ENCODE measurements at regions not wholly inside any gene's neighbourhood (a gene's known extent, or its start where the extent isn't known, plus 50 kb on each side); places are given as distances from the start of the nearest gene placed in this dataset.
A peak's percentile ranks its signal among the peaks of the same experiment; 100 is the strongest.
"Not testable (repeated sequence)": the region's sequence is repeated elsewhere in the genome, so short reads cannot be mapped to it uniquely, and the experiment has no call there.

DNA sequence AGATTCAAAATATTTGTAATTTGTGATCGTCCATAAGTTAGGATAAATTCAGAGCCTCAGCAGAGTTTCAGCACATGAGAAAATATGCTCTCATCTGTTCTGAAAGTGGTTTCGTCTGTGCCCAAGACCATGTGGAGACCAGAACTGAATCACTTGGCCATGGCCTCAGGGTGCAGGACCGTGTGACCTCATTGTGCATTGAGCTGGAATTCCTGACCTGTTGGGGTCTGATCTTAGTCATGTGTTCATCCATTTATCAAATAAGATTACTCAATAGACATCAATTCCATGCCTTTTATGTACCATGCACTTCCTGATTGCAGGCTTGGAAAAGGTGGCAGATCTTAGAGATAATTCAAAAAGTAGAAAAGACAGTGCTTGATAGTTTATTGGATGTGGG lies 680.5 kb downstream of the QKI start:
- FAIRE-seq = no peak
- DNase-seq (ENCODE audit: low spot score) = no peak

DNA sequence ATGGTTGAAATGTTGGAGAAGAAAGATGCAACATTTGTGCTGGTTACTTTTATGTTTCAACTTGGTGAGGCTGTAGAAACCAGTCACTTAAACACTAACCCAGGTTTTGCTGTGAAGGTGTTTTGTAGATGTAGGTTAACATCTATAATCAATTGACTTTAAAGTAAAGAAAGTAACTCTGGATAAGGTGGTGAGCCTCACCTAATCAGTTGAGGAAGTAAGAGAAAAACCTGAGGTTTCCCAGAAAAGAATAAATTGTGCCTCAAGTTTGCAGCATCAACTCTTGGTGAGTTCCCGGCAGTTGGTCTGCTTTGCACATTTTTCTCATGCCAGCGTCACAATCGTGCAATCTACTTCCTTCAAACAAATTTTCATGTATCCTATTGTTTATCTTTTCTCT lies 673.4 kb downstream of the QKI start:
- DNase-seq (ENCODE audit: low spot score) = no peak
- FAIRE-seq = no peak

DNA sequence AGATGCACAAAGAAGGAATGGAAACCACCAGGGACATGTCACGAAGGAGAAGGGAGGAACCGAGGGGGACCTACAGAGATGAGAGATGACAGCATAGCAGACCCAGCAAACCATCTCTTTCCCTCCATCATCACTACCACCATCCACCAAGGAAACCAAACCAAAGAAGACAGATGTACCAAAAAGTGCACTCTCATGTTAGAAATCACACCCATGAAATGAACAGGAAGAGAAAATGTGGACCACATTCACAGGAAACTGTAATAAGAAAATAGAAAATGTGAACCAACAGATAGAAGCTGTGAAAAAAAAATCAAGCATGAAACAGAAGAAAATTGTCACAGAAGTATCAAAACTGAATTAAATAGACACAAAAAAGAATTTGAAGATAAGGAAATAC lies 672.7 kb downstream of the QKI start:
- FAIRE-seq = no peak
- no peak for DNase-seq (ENCODE audit: low spot score)

DNA sequence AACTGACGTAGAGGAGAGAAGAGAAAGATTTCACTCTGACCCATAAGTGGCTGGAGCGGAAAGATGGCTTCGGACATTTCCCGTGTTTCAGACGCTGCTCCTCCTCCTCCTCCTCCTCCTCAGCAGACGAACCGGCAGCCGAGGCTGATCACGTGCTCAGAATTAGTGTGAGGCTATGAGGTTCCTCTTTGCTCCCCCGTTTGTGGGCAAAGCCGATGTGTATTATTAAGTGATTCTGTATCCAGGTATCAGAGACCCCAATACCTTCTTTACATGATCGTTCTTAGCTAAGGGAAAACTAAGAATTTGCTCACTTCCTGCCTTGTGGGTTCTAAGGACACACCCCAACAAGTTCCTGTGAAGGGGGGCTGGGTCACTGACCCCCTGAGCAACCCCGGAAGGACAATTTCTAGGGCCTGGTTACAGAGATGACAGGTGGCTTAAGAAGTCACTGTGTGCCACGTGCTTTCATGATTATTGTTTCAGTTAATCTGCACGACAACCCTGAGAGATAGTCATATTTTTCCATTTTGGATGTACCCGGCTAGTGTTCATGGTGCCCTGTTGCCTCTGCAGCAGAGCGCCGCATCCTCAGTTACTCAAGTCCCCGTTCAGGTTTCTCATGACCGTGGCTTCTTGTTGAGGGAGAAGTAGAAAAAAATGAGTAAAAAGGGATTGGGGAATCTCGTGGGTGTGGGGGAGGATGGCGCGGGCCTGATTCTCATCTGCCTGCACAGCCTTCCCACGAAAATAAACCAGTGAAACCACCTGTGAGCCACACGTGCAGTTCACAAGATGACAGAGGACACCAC lies 671.8 kb downstream of the QKI start:
- DNase-seq (ENCODE audit: low spot score) (no peak), FAIRE-seq (no peak)

DNA sequence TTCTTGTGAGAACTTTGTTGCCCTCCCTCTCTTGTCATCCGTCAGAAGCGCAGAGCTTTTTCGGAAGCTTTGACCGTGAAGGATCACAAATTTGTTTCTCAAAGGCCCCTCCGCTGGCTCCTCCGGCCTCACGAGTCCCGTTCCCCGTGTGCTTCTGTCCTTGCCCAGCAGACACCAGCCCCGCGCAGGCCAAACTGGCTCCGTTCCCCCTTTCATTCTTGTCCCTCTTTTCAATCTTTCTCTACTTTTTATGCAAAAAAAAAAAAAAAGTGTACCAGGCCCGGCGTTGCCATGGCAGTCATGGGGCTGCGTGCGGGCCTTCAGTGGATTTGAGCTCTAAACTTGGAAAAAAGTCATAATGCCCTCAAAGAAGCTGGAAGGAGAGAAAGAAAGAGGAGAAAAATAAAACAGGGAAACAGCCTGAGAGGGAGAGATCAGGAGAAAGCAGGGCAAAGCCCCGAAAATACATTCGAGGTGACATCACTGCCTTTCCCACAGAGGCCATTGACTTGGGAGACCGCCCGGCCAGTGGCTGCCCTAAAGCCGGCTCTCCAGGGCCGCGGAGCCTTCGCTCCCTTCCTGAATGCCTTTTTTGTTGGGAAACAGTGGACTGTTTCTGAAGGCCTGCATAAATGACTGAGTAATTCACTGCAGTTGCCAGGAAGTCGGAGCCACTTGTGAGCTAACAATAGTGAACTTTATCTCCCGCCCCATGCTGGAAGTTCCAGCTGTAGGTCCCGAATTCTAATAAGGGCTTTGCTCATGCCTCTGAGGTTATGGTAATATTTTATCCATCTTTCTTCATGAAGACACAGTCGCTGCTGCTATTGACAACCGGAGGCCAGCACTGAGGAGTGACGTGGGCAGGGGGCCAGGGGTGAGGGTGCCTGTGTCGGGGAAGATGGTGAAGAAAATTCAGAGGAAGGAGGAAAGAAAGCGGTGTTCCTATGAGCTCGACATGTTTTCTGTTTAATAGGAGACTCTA lies 670.9 kb downstream of the QKI start:
- no peak for FAIRE-seq
- DNase-seq (ENCODE audit: low spot score) = peak; percentile 48

DNA sequence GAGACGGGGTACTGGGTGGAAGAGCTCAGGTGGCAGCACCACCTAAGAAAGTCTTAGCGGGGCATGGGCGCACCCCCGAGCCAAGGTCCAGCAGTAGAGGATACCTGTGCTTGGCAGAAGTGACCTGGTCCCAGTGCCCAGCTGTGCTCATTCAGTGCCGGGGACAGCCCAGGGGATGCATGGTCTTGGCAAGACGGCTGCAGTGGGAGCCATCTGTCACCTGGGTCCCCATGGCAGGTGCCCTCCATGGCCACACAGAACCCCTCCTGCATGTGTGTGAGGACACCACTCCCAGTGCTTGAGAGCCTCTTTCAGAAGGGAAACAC lies 664.7 kb downstream of the QKI start:
- no peak for DNase-seq (ENCODE audit: low spot score)
- no peak for FAIRE-seq

DNA sequence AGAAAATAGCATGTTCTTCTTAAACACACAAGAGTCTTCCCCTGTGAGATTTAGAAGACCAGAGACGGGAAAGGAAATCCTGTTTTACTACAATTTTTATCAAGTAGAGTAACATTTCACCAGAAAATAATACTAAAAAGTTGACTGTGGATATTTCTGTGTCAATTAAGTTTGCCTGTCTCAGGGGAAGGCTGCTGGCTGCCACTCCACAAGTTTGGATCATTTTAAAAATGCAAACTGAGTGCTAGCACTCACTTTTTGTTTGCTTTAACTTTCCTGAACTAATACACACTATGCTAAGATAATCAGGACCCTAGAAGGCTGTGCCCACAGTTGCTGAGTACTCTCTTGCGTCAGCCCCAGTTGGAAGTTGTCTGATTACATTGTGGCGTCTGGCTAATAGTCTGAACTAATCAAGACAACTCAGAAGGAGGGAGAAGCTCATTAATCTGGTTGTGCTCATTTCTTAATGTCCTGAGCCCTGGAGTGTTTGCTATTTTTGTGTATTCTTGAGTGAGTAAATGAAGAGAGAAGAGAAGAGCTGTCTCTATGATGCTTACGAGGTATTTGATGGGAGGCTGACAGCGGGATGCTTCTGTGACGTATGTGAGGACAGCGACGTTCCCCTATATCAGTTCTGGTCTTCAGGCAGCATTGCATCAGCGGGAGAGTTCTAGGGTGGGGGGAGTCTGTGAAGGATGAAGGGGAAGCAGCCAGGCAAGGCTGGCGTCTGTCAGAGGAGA lies 664.2 kb downstream of the QKI start:
- DNase-seq (ENCODE audit: low spot score) = no peak
- FAIRE-seq = no peak

DNA sequence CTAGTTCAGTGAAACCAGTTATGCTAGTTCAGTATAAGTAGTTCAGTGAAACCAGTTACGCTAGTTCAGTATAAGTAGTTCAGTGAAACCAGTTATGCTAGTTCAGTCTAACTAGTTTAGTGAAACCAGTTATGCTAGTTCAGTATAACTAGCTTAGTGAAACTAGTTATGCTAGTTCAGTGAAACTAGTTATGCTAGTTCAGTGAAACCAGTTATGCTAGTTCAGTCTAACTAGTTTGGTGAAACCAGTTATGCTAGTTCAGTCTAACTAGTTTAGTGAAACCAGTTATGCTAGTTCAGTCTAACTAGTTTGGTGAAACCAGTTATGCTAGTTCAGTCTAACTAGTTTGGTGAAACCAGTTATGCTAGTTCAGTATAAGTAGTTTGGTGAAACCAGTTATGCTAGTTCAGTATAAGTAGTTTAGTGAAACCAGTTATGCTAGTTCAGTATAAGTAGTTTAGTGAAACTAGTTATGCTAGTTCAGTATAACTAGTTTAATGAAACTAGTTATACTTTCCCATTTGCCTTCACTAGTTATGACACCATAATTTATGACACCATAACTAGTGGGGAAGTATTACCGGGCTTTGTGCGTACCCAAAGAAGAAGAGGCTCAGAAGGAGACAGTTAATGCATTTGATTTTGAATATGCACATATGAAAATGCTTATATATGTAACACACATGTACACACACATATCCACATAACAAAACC lies 662.5 kb downstream of the QKI start:
- DNase-seq (ENCODE audit: low spot score); FAIRE-seq: not testable (repeated sequence)

DNA sequence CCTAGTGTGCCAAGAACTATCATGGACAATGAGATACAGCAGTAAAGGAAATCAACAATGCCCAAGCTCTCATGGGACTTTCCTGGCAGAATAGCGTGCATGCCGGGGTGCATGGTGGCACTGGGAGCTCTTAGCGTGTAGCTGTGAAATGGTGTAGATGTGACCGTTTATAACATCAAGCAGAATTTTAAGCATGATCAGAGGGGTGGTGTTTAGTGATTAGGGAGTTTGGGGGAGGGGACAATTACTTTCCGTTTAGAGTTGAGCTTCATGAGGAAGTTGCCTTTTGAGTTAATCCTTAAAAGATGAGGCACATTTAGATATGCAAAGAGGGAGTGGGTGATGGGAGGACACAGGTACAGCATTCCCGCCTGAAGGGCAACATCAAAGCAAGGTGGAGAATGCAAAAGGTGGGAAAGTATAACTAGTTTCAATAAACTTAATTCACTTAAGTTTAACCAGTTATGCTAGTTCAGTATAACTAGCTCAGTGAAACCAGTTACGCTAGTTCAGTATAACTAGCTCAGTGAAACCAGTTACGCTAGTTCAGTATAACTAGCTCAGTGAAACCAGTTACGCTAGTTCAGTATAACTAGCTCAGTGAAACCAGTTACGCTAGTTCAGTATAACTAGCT lies 661.6 kb downstream of the QKI start:
- DNase-seq (ENCODE audit: low spot score) = no peak
- no peak for FAIRE-seq

DNA sequence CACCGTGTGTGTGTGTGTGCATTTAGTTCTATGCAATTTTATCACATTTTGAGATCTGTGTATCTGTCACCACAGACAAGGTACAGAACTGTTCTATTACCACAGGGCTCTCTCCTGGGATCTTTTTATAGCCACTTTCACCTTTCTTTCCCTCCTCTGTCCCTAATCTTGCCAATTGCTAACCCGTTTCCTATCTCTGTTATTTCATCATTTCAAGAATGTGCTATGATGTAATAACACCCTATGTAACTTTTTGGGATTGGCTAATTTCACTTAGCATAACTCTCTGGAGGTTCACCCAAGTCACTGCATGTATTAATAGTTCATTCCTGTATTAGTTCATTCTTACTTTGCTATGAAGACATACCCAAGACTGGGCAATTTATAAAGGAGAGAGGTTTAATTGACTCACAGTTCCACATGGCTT lies 657.7 kb downstream of the QKI start:
- no peak for DNase-seq (ENCODE audit: low spot score)
- FAIRE-seq = no peak

DNA sequence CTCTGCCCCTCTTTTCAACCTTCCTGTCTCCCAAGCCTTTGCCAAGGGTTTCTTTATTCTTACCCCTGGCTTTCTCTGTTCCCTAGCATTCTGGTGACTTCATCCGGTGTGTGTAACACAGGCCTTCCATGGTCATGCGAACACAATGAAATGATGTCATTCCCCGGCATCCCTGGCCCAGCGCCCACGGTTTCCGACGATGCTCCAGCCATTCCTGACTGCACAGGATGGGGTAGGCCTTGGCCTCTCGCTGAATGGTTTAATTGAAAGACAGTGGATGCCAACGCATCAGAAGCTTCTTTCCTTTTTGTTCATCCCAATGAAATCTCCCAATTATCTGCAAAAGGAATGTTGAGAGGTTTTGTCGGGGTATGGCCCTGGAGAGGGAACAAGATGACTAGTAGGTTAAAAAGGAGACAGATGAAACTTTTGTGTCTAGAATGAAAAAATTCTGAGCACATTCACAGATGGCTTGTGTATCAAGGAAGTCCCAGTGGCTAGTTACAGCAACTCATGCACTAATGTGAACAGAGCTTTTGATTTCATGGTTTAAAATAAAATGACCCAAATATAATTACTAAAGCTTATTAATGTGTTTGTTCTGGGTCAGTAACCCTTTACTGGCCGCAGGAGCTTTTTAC lies 655.0 kb downstream of the QKI start:
- DNase-seq (ENCODE audit: low spot score) = peak; percentile 78
- FAIRE-seq = peak; percentile 61

DNA sequence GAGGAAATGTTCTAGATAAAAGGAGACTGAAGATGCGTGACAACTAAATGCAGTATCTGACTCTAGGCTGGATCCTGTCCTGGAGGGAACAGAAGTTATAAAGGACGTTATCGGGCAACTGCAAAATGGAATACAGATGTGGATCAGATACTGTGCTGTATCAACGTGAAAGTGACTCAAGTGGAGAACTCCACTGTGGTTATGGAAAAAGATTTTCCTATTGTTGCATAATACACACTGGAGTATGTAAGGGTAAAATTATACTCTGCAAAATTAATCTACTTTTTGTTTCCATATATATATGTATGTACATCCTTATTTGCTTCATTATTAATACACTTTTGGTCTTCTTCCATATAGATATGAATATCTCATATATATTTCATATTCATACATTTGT lies 654.0 kb downstream of the QKI start:
- FAIRE-seq = no peak
- DNase-seq (ENCODE audit: low spot score) = no peak

DNA sequence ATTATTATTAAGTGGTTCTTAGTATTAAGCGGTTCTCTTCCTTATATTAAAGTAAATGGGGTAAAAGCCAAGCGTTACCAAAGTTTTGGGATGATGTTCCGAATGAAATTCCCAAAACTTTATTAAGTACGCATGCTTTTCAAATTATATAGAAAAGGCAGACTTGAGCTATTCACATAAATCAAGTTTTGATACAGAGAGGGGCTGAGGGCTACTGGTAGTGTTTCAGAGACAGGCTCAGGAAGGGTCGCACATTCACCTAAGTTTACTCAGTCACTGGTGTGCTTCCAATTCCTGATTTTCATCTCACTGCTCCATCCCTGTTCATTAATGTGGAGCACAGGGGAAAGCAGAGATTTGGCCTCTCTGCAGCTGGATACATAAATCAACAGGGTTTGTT lies 652.2 kb downstream of the QKI start:
- FAIRE-seq = no peak
- DNase-seq (ENCODE audit: low spot score) = no peak

DNA sequence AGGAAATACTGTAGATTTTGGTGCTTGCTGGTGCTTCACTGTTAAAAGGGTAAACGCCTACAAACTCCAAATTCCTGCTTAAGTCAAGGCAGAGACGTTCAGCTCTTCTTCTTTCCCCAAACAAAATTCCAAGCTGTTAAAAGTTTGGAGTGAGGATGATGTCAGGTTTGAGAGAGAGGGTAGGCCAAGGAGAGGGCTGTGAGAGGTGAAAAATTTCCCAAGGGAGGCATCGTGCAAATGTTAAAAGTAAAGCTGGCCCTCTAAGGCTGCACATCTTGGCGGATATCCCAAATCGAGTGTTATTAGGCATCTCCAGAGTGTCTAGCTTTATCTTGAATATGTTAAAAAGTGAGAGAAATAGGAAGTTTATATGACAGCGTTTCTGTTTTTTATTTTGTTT lies 651.8 kb downstream of the QKI start:
- FAIRE-seq (no peak), DNase-seq (ENCODE audit: low spot score) (no peak)

DNA sequence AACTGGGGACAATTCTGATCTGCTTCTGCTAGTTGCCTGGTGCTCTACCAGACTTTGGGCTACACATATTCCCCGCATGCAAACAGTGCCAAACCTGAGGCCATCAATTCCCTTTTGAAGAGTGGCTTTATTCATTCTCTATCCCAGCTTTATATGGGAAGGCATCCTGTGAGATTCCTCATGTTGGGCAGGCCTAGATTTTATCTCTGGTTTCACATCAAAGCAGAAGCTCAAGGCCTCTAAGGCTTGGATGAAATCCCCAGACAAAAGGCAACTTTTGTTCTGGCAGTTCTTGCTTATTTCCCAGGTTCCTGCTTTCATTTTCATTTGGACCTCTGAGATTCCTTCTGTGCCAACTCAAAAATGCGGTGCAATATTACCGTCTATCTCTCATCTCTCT lies 648.8 kb downstream of the QKI start:
- FAIRE-seq = no peak
- no peak for DNase-seq (ENCODE audit: low spot score)

DNA sequence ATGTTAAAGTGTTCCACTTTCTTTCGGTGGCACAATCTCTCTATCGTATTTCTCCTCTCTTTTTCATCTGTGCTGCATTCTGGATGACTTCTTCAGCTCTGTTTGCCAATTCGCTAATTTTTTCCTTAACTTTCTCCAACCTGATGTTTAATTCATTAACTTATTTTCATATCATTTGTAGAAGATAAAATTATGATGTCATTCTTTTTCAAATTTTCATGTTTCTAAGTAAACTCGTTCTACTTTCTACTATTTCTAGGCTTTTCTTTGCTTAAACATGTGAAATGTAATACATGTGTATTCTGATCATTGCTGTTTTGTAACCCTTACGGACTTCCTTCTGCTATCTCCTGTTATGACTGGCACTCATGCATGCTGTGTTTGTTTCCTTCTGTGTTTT lies 648.4 kb downstream of the QKI start:
- FAIRE-seq = no peak
- DNase-seq (ENCODE audit: low spot score) = no peak

DNA sequence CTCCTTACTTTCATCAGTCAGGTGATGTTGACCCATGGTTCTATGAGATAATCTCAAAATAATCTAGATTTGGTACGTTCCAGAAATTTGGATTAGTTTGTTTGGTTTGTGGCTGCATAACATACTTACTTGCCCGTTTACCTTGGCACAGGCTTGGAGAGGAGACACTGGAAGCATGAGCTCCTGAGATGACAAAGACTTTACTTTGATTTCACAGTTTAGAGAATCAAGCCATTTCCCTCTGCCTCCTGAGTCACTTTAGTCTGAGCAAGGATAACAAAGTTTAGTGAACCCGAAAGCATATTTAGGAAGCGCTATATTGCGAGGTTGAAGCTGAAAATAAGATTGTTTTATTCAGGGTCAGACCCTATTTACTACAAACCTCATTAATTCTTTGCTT lies 643.4 kb downstream of the QKI start:
- no peak for FAIRE-seq
- no peak for DNase-seq (ENCODE audit: low spot score)

DNA sequence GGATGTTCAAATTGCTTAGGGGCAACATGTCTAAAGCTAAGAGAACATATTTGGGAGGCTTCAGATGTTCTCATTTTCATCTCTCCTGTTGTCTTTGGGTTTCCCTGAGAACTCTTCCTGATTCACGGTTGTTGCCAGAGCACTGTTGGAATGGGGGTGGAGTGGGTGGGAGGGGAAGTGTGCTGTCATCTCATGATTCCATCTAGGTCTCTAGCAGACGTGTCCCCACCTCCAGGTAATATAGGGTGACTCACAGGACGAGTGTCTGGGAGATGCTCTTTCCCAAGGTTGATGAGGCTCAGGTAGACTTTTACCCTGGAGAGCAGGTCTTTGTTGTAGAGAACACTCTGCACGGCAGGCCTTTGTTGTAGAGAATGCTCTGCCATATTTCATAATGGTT lies 636.9 kb downstream of the QKI start:
- DNase-seq (ENCODE audit: low spot score) (no peak), FAIRE-seq (no peak)

DNA sequence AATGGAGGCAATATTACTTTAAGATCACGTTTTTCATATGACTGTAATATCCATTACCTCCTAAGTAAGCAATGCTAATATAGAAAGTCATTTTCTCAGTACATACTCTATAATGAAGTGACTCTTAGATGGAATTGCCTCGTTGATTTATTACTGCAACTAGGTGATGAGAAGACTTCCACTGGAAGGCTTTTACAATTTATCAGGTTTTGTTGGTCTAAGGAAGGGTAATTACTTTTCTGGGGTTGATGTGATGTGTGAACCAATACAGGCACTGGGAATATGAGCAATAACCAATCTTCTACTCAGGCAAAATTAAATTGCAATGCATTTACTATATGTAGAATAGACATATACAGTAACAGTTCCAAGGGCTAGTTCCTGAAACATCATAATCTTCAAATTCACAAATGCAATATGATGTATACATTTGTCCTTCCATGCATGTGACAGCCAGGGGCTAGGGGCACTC lies 635.0 kb downstream of the QKI start:
- DNase-seq (ENCODE audit: low spot score) = no peak
- no peak for FAIRE-seq

DNA sequence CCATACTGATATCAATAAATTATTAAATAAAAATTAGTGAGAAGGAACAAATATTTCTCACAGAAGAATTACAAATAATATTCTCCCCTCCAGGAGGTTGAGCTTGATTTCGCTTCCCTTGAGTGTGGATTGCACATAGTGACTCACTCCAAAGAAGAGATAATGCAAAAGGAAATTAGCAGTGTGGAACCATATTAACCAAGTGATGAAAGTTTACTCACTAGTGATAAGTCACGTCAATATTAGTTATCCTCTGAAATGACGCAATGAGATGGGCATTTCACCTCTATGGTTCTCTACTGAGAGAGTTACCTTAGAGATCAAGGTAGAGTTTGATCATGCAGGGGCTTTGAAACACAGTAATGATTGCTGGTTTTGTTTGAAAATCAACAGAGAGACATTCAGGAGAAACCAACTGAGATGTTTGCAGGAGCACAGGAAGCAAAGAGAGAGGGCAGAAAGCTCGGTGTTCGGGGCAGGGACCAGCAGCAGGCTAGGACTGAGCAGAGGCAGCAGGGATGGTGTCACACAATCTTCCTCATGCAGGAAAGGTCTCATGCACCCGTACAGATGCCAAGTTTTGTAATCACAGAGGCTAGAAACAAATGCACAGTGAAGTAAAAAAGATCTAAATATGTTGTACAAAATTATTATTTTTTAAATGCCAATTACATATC lies 634.5 kb downstream of the QKI start:
- DNase-seq (ENCODE audit: low spot score) (no peak), FAIRE-seq (no peak)
